SK-N-MC (cell line): ENCODE measurements at regions not wholly inside any gene's neighbourhood (a gene's known extent, or its start where the extent isn't known, plus 50 kb on each side); places are given as distances from the start of the nearest gene placed in this dataset.

Experiments used
- DNase-seq: peaks from one replicate; pipeline ENCODE4 v3.0.0-alpha.2; 2011; ENCODE audit warnings: low read depth, low spot score
- H3K27ac ChIP-seq: fragments of 200-600 bp; sonication (generic); 2 replicates; pipeline ENCODE4 v1.5.1; 2016; ENCODE audit warnings: mixed run types
- H3K36me3 ChIP-seq: fragments of 200-600 bp; sonication (generic); 2 replicates; pipeline ENCODE4 v1.6.1; 2017; ENCODE audit warnings: antibody characterized with exemption, low read length, mixed read lengths; ENCODE audit not compliant: insufficient read depth
- H3K4me3 ChIP-seq: fragments of 200-600 bp; sonication (generic); 2 replicates; pipeline ENCODE4 v1.5.1; 2016
- H3K9ac ChIP-seq: fragments of 200-600 bp; sonication (generic); 2 replicates; pipeline ENCODE4 v1.8.0; 2017; ENCODE audit warnings: mixed run types, mixed read lengths; ENCODE audit not compliant: insufficient read length
- H3K9me3 ChIP-seq: fragments of 200-600 bp; sonication (generic); 2 replicates; pipeline ENCODE4 v1.6.1; 2017; ENCODE audit warnings: low read depth, mild to moderate bottlenecking, antibody characterized with exemption, low read length, moderate library complexity, mixed read lengths
- EZH2 ChIP-seq: fragments of 200-600 bp; sonication (generic); IDR thresholded peaks from one replicate; pipeline ENCODE4 v1.6.1; 2017; ENCODE audit warnings: antibody characterized with exemption
- FOXP2 ChIP-seq: optimal IDR thresholded peaks from 2 replicates; pipeline ENCODE3; 2011; ENCODE audit warnings: mild to moderate bottlenecking, moderate library complexity; ENCODE audit not compliant: insufficient read depth; ENCODE audit errors: extremely low read length, control extremely low read depth
- POLR2AphosphoS5 ChIP-seq: IDR thresholded peaks from 2 replicates; pipeline ENCODE4 v1.6.1; 2012; ENCODE audit warnings: mild to moderate bottlenecking, low read depth, low read length, borderline replicate concordance

GRCh38 chr2:13572466-13572865 lies 855.7 kb downstream of the TRIB2 start:
- Histone ChIP-seq H3K9me3 (no peaks in the 10 kb centered on the region), H3K9ac (no peak overlapping the region), H3K27ac (no peak overlapping the region), H3K4me3 (no peak overlapping the region), H3K36me3 (no peaks in the 10 kb centered on the region)
- TF ChIP-seq EZH2 (no peak), POLR2AphosphoS5 (no peak), FOXP2 (no peak)
- no peak for DNase-seq

- no peak for DNase-seq
- Histone ChIP-seq H3K9ac (no peak overlapping the region), H3K36me3 (no peaks in the 10 kb centered on the region), H3K4me3 (no peak overlapping the region), H3K9me3 (no peaks in the 10 kb centered on the region), H3K27ac (no peak overlapping the region)
- no peak for TF ChIP-seq FOXP2
- TF ChIP-seq POLR2AphosphoS5 = no peak
- TF ChIP-seq EZH2 = no peak
These were observed 858.1 kb downstream of the TRIB2 start for GRCh38 chr2:13574831-13575230.

DNA sequence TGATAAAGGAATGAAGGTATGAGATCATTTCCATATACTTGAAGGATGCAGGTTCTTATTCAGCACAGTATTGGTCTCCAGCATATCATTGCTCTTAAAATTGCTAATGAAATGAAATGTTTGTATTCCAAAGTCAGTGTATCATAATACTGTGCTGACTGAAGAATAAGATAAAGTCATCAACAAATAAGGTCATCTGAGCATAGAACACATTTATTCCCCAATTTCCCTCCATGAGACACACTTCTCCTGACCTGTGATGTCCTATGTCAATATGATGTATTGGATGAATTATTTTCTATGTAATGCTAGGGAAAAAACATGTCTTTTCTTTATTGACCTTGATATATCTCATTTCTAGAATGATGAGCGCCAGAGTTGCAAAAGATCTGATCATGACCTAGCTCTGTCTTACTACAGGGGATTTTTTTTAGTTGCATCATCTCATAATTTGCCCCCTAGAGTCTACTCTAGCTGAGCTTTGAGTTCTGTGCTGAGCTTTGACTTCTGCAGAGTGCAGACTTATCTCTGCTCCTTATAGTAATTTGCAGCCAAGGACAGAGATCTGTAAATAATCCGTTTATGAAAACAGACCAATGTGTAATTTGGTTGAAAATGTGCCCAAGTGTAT lies 859.8 kb downstream of the TRIB2 start:
- Histone ChIP-seq H3K36me3 (no peaks in the 10 kb centered on the region), H3K9me3 (no peaks in the 10 kb centered on the region), H3K27ac (no peak overlapping the region), H3K9ac (no peak overlapping the region), H3K4me3 (no peak overlapping the region)
- TF ChIP-seq POLR2AphosphoS5 (no peak), FOXP2 (no peak), EZH2 (no peak)
- no peak for DNase-seq

GRCh38 chr2:13578547-13578946 lies 861.8 kb downstream of the TRIB2 start:
- H3K27ac ChIP-seq = no peak overlapping the region
- DNase-seq = no peak
- H3K4me3 ChIP-seq = no peak overlapping the region
- H3K36me3 ChIP-seq = no peaks in the 10 kb centered on the region
- H3K9me3 ChIP-seq = no peaks in the 10 kb centered on the region
- TF ChIP-seq EZH2 (no peak), FOXP2 (no peak), POLR2AphosphoS5 (no peak)
- no peak overlapping the region for H3K9ac ChIP-seq

DNA sequence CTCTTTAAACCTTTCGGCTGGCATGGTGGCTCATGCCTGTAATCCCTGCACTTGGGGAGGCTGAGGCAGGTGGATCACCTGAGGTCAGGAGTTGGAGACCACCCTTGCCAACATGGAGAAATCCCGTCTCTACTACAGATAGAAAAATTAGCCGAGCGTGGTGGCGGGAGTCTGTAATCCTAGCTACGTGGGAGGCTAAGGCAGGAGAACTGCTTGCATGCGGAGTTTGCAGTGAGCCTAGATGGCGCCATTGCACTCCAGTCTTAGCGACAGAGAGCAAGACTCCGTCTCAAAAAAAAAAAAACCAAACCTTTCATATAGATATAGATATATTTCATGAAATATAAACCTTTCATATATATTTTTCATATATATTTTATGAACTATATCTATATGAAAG lies 864.7 kb downstream of the TRIB2 start:
- Histone ChIP-seq H3K9me3 (no peaks in the 10 kb centered on the region), H3K36me3 (no peaks in the 10 kb centered on the region), H3K27ac (no peak overlapping the region), H3K4me3 (no peak overlapping the region), H3K9ac (no peak overlapping the region)
- TF ChIP-seq FOXP2 (no peak), EZH2 (no peak), POLR2AphosphoS5 (no peak)
- no peak for DNase-seq

GRCh38 chr2:13583609-13584008 lies 866.9 kb downstream of the TRIB2 start:
- no peak for TF ChIP-seq POLR2AphosphoS5
- TF ChIP-seq EZH2 = no peak
- TF ChIP-seq FOXP2 = no peak
- no peak overlapping the region for H3K9ac ChIP-seq
- no peak overlapping the region for H3K27ac ChIP-seq

GRCh38 chr2:13584020-13584419 lies 867.3 kb downstream of the TRIB2 start:
- no peaks in the 10 kb centered on the region for H3K9me3 ChIP-seq
- no peak for DNase-seq
- H3K4me3 ChIP-seq = no peak overlapping the region
- no peaks in the 10 kb centered on the region for H3K36me3 ChIP-seq
- no peak overlapping the region for H3K27ac ChIP-seq
- no peak overlapping the region for H3K9ac ChIP-seq
- TF ChIP-seq EZH2 (no peak), FOXP2 (no peak), POLR2AphosphoS5 (no peak)

More at GRCh38 chr2:13583609-13584008, 866.9 kb downstream of the TRIB2 start:
- DNase-seq = no peak
- no peaks in the 10 kb centered on the region for H3K36me3 ChIP-seq
- H3K9me3 ChIP-seq = no peaks in the 10 kb centered on the region
- H3K4me3 ChIP-seq = no peak overlapping the region

DNA sequence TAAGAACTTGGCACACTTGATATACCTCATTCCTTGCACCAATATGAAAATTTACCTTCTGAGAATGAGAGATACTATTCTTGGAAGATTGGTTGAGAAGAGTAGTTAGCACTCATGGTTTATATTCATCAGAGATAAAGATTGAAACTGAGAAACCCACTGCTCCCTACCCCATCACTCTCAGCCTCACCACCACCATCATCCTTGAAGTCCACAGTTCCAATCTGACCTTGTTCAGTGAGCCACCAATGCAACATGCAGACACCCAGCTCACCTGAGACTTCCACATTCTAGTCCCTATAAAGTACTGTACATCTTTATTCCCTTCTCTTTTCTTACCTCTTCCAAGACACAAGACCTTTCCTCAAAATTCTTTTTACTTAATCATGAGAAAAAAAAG lies 869.0 kb downstream of the TRIB2 start:
- H3K27ac ChIP-seq = no peak overlapping the region
- H3K36me3 ChIP-seq = no peaks in the 10 kb centered on the region
- TF ChIP-seq POLR2AphosphoS5 = no peak
- DNase-seq = no peak
- H3K9me3 ChIP-seq = no peaks in the 10 kb centered on the region
- no peak overlapping the region for H3K4me3 ChIP-seq
- H3K9ac ChIP-seq = no peak overlapping the region

DNA sequence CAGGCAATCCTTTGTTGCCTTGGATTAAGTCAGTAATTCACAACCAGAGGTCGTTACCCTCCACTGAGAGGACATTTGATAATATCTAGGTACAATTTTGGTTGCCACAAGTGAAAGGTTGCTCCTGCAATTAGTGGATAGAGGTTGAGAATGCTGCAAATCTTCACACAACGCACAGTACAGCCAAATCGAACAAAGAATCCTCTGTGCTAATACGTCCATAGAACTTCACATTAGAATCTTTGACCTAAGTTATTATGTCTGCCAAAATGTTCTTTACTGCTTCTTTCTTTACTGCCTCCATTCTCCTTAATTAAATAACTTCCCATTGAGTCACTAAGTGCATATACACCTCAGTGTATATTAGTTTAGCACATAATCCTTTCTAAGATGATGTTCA lies 879.5 kb downstream of the TRIB2 start:
- Histone ChIP-seq H3K27ac (no peak overlapping the region), H3K9ac (no peak overlapping the region), H3K4me3 (no peak overlapping the region), H3K9me3 (no peaks in the 10 kb centered on the region), H3K36me3 (no peaks in the 10 kb centered on the region)
- TF ChIP-seq POLR2AphosphoS5 (no peak), EZH2 (no peak), FOXP2 (no peak)
- DNase-seq = no peak

DNA sequence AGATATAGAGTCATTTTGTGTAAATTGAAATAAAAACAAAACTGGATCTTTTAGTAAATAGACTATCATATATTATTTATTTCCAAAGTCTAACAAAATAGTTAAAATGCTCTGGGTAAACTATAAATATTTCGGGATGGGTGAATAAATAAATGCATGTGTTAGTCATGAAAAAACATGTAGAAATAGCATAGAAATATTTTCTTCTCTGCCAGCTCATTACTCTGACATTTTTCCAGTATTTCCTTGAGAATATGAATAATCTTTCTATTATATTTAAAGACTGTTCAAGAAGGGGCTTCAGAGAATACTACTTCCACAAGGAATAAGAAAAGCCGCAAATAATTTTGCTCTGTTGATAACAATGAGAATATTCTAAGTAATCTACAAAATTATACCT lies 880.4 kb downstream of the TRIB2 start:
- H3K4me3 ChIP-seq = no peak overlapping the region
- no peak for DNase-seq
- no peaks in the 10 kb centered on the region for H3K9me3 ChIP-seq
- TF ChIP-seq POLR2AphosphoS5 (no peak), EZH2 (no peak), FOXP2 (no peak)
- no peak overlapping the region for H3K27ac ChIP-seq
- no peaks in the 10 kb centered on the region for H3K36me3 ChIP-seq
- H3K9ac ChIP-seq = no peak overlapping the region
